ENCODE measurements at regions not wholly inside any gene's neighbourhood (a gene's known extent, or its start where the extent isn't known, plus 50 kb on each side); places are given as distances from the start of the nearest gene placed in this dataset.

DNA sequence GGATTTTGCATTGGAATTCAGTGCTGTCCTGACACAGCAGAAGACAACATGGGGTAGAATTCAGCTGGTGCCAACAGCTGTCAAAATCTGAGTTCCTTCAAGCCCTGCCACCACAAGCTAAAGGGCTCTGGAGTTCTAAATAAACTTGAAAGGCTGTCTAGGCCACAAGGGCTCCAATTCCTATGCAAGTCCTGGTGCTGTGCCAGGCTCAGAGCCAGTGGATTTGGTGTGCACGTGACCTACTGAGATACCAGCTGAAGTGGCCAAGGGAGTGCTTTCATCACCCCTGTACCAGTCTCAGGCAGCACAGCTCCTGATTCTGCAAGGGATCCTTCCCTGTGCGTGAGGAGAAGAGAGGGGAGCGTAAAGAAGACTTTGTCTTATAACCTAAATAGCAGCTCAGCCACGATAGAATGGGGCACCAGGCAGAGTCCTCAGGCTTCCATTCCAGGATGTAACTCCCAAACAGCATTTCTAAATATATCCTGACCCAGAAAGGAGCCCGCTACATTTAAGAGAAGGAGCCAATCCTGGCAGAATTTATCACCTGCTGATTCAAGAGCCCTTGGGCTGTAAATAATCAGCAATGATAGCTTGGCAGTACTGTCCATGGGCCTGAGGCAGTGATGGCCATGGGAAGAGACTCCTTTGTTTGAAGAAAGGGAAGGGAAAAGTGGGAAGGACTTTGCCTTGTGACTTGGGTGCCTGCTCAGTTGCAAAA, 881.2 kb upstream of the EPHA7 start:
- no peak for DNase-seq
- H3K9me3 ChIP-seq: no peaks in the 10 kb centered on the region
- intact Hi-C loops (cut with DNase I): no loop called here
- no peak for ATAC-seq
- no peaks in the 10 kb centered on the region for H3K27me3 ChIP-seq
- 65% methylated on average over 2 of the region's 5 CpGs for WGBS (ENCODE audit: insufficient coverage, low coverage, low lambda C conversion rate, missing lambda C conversion rate)
- H3K4me3 ChIP-seq: no peak overlapping the region
- no peak overlapping the region for H3K27ac ChIP-seq
- H3K4me1 ChIP-seq: no peaks in the 10 kb centered on the region
- TF ChIP-seq, protein P1, sequence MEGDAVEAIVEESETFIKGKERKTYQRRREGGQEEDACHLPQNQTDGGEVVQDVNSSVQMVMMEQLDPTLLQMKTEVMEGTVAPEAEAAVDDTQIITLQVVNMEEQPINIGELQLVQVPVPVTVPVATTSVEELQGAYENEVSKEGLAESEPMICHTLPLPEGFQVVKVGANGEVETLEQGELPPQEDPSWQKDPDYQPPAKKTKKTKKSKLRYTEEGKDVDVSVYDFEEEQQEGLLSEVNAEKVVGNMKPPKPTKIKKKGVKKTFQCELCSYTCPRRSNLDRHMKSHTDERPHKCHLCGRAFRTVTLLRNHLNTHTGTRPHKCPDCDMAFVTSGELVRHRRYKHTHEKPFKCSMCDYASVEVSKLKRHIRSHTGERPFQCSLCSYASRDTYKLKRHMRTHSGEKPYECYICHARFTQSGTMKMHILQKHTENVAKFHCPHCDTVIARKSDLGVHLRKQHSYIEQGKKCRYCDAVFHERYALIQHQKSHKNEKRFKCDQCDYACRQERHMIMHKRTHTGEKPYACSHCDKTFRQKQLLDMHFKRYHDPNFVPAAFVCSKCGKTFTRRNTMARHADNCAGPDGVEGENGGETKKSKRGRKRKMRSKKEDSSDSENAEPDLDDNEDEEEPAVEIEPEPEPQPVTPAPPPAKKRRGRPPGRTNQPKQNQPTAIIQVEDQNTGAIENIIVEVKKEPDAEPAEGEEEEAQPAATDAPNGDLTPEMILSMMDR (IDR thresholded peaks at IDR 0.05): no peak
- TF ChIP-seq POLR2A (IDR thresholded peaks at IDR 0.05): no peak
- H3K36me3 ChIP-seq: no peaks in the 10 kb centered on the region

- intact Hi-C loops (cut with DNase I): no loop called here
- ATAC-seq (no peak), DNase-seq (no peak)
- no peaks in the 10 kb centered on the region for H3K36me3 ChIP-seq
- 38% methylated on average over 6 of the region's 6 CpGs for WGBS (ENCODE audit: insufficient coverage, low coverage, low lambda C conversion rate, missing lambda C conversion rate)
- no peak for TF ChIP-seq POLR2A (IDR thresholded peaks at IDR 0.05)
- TF ChIP-seq, protein P1 (IDR thresholded peaks at IDR 0.05): no peak
- H3K27me3 ChIP-seq: no peaks in the 10 kb centered on the region
- H3K9me3 ChIP-seq: no peaks in the 10 kb centered on the region
- no peak overlapping the region for H3K27ac ChIP-seq
- no peak overlapping the region for H3K4me3 ChIP-seq
- no peaks in the 10 kb centered on the region for H3K4me1 ChIP-seq
Measured at GRCh38 chr6:94289131-94289530, 869.8 kb upstream of the EPHA7 start.

GRCh38 chr6:94278146-94278545, 858.8 kb upstream of the EPHA7 start:
- H3K36me3 ChIP-seq: no peaks in the 10 kb centered on the region
- TF ChIP-seq, protein P1 (IDR thresholded peaks at IDR 0.05): no peak
- no peak for TF ChIP-seq POLR2A (IDR thresholded peaks at IDR 0.05)
- H3K4me3 ChIP-seq: no peak overlapping the region
- H3K4me1 ChIP-seq: no peaks in the 10 kb centered on the region
- intact Hi-C loops (cut with DNase I): no loop called here
- no peaks in the 10 kb centered on the region for H3K9me3 ChIP-seq
- H3K27me3 ChIP-seq: no peaks in the 10 kb centered on the region
- H3K27ac ChIP-seq: no peak overlapping the region
- DNase-seq (no peak), ATAC-seq (no peak)
- 37% methylated on average over 5 of the region's 5 CpGs for WGBS (ENCODE audit: insufficient coverage, low coverage, low lambda C conversion rate, missing lambda C conversion rate)

DNA sequence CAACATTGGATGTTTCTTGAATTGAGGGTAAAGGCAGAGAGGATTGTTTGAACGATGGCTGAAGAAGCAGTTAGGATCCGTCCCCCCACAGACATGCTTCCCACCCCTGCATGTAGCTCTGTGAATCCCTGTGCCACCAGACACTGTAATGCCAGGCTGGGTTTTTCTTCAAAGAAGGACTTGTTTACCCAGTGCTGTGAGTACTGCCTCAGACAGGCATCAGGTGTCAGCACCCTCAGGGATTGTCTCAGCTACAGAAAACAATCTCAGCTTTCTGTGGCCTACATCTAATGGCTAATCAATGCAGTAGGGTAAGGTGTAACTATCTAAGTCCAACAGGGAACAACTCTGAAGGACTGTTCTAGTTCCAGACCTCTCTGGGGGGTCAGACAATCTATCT, 853.0 kb upstream of the EPHA7 start:
- DNase-seq (no peak), ATAC-seq (no peak)
- TF ChIP-seq, protein P1 (IDR thresholded peaks at IDR 0.05): no peak
- no peak for TF ChIP-seq POLR2A (IDR thresholded peaks at IDR 0.05)
- Histone ChIP-seq H3K4me1 (no peaks in the 10 kb centered on the region), H3K27ac (no peak overlapping the region), H3K9me3 (no peaks in the 10 kb centered on the region), H3K27me3 (no peaks in the 10 kb centered on the region), H3K4me3 (no peak overlapping the region), H3K36me3 (no peaks in the 10 kb centered on the region)
- 21% methylated on average over 2 of the region's 2 CpGs for WGBS (ENCODE audit: insufficient coverage, low coverage, low lambda C conversion rate, missing lambda C conversion rate)
- intact Hi-C loops (cut with DNase I): no loop called here

All from right lobe of liver (tissue), 6 donors.